Parathyroid adenoma (tissue), 2 donors: ENCODE measurements at regions not wholly inside any gene's neighbourhood (a gene's known extent, or its start where the extent isn't known, plus 50 kb on each side); places are given as distances from the start of the nearest gene placed in this dataset.

Source experiments
- H2AFZ ChIP-seq: fragments of 300-600 bp; sonication (generic); one replicate; pipeline ENCODE4 v1.7.0; 2017; ENCODE audit warnings: antibody characterized with exemption, mild to moderate bottlenecking
- H3K27ac ChIP-seq: fragments of 300-600 bp; sonication (generic); one replicate; pipeline ENCODE4 v1.7.0; 2017
- H3K27me3 ChIP-seq: fragments of 300-600 bp; sonication (generic); one replicate; pipeline ENCODE4 v1.7.0; 2017; ENCODE audit warnings: low read length; ENCODE audit not compliant: control insufficient read depth, insufficient read depth
- H3K36me3 ChIP-seq: fragments of 300-600 bp; sonication (generic); one replicate; pipeline ENCODE4 v1.7.0; 2017; ENCODE audit warnings: low read length; ENCODE audit not compliant: control insufficient read depth, insufficient read depth
- H3K4me1 ChIP-seq: fragments of 300-600 bp; sonication (generic); one replicate; pipeline ENCODE4 v1.7.0; 2017; ENCODE audit warnings: control low read depth
- H3K4me2 ChIP-seq: fragments of 300-600 bp; sonication (generic); one replicate; pipeline ENCODE4 v1.7.0; 2017; ENCODE audit warnings: low read length
- H3K4me3 ChIP-seq: fragments of 300-600 bp; sonication (generic); one replicate; pipeline ENCODE4 v1.7.0; 2017; ENCODE audit warnings: low read depth, low read length
- H3K79me2 ChIP-seq: fragments of 300-600 bp; sonication (generic); one replicate; pipeline ENCODE4 v1.7.0; 2017; ENCODE audit warnings: control low read depth
- H3K9ac ChIP-seq: fragments of 300-600 bp; sonication (generic); one replicate; pipeline ENCODE4 v1.7.0; 2017; ENCODE audit warnings: mild to moderate bottlenecking
- H3K9me3 ChIP-seq: fragments of 300-600 bp; sonication (generic); one replicate; pipeline ENCODE4 v1.7.0; 2017; ENCODE audit warnings: low read length; ENCODE audit not compliant: control insufficient read depth
- TF ChIP-seq, protein P1 (sequence below): fragments of 300-600 bp; sonication (generic); IDR thresholded peaks from one replicate; pipeline ENCODE4 v1.7.0; 2017; ENCODE audit warnings: antibody characterized with exemption, mild to moderate bottlenecking
- donor health status: primary hyperparathyroidism.

DNA sequence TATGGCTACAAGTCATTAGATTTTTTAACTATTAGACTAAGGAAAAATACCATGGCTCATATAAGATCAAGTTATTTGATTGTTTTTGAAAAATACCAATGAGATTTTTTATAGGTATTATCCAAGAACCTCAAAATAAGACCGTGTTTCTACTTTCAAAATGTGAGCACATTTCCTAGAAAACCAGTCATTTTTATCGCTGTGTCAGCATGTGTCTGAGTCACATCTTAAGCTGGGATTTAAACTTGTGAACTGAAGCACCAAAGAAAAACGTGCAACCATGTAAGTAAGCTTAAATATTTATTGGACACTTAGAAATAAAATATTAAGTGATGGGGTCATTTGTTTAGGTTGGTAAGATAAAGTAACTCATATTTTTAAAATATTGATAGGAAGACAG, 1676.0 kb upstream of the NUDT12 start:
- no peak overlapping the region for H3K4me2 ChIP-seq
- no peaks in the 10 kb centered on the region for H3K79me2 ChIP-seq
- H3K4me3 ChIP-seq, result no peak overlapping the region
- H3K9ac ChIP-seq, result no peak overlapping the region
- TF ChIP-seq, protein P1, sequence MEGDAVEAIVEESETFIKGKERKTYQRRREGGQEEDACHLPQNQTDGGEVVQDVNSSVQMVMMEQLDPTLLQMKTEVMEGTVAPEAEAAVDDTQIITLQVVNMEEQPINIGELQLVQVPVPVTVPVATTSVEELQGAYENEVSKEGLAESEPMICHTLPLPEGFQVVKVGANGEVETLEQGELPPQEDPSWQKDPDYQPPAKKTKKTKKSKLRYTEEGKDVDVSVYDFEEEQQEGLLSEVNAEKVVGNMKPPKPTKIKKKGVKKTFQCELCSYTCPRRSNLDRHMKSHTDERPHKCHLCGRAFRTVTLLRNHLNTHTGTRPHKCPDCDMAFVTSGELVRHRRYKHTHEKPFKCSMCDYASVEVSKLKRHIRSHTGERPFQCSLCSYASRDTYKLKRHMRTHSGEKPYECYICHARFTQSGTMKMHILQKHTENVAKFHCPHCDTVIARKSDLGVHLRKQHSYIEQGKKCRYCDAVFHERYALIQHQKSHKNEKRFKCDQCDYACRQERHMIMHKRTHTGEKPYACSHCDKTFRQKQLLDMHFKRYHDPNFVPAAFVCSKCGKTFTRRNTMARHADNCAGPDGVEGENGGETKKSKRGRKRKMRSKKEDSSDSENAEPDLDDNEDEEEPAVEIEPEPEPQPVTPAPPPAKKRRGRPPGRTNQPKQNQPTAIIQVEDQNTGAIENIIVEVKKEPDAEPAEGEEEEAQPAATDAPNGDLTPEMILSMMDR, result no peak
- H3K27me3 ChIP-seq, result no peaks in the 10 kb centered on the region
- no peaks in the 10 kb centered on the region for H3K4me1 ChIP-seq
- H3K9me3 ChIP-seq, result no peaks in the 10 kb centered on the region
- H3K36me3 ChIP-seq, result no peaks in the 10 kb centered on the region
- no peak overlapping the region for H2AFZ ChIP-seq
- no peak overlapping the region for H3K27ac ChIP-seq

DNA sequence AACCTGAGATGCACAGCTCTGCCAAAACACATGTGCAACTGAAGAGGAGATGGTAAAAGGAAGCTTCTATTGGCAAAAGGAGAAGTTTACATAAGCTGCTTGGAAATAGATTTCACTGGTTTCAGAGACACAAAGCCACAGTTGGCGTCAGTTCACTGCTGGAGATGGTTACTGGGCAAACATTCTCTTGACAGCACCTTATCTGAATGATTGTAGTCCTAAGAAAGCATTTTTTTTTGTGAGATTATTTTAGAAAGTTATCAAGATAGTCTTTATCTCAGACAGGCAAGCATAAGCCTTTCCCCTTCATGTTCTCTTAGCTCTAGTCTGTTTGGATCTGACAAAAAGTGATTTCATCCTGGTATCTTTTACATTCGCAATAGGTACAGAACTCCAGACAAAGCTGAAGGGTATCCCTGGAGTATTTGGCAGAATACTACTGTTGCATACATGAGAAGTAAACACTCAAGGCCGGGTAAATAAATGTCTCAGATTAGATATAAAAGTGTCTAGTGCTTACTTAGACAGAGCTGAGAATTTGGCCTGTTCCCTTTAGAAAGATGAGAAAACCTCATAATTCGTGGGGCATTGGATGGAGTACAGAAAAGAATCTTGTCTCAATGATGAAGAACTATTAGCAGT, 1668.0 kb upstream of the NUDT12 start:
- no peak overlapping the region for H3K27ac ChIP-seq
- no peaks in the 10 kb centered on the region for H3K9me3 ChIP-seq
- H3K79me2 ChIP-seq, result no peaks in the 10 kb centered on the region
- H3K27me3 ChIP-seq, result no peaks in the 10 kb centered on the region
- no peak overlapping the region for H3K9ac ChIP-seq
- H3K4me1 ChIP-seq, result no peaks in the 10 kb centered on the region
- H3K4me3 ChIP-seq, result no peak overlapping the region
- peak overlapping the region; percentile 19 for H3K4me2 ChIP-seq
- H3K36me3 ChIP-seq, result no peaks in the 10 kb centered on the region
- TF ChIP-seq, protein P1, result no peak
- H2AFZ ChIP-seq, result peak overlapping the region; percentile 63

DNA sequence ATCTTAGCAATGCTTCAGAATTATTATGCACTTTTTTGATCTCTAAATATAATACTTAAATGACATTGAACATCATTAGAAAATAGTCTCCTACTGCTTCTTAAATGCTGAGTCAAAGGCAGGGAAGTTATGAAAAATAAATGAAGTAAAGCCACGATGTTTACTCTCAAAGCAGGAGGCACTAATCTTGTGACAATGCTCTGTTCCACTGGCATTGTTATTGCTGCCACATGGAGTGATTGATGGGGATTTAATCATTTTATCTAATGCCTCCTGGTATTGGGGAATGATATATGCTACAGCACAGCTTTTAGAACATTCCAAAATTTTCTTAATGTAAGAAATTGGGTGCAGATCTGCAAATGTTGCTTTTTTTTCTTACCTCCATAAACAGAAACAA, 1655.4 kb upstream of the NUDT12 start:
- Histone ChIP-seq H3K4me1 (no peaks in the 10 kb centered on the region), H3K4me3 (no peak overlapping the region), H3K36me3 (no peaks in the 10 kb centered on the region), H3K27me3 (no peaks in the 10 kb centered on the region), H2AFZ (no peak overlapping the region), H3K9ac (no peak overlapping the region), H3K4me2 (no peak overlapping the region), H3K79me2 (no peaks in the 10 kb centered on the region), H3K27ac (no peak overlapping the region), H3K9me3 (no peaks in the 10 kb centered on the region)
- TF ChIP-seq, protein P1, result no peak

DNA sequence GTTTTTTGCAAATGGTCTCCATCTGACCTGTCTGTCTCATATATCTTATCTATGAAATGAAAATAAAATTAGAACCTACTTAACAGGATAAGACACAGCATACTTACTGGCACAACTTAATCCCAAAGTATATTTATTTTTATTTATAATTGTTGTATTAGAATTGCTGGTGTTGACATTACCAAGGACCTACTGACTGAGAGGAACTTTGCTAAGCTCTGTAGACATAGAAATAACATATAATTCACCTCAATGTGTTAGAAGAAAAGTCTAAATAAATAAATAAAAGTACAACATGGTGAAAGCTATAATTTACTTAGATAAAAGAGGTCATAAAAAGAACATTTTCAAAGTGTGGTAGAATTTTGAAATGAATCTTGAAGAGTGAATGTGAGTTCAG, 1650.5 kb upstream of the NUDT12 start:
- TF ChIP-seq, protein P1, result no peak
- Histone ChIP-seq H3K9me3 (no peaks in the 10 kb centered on the region), H3K27ac (no peak overlapping the region), H3K79me2 (no peaks in the 10 kb centered on the region), H3K36me3 (no peaks in the 10 kb centered on the region), H3K9ac (no peak overlapping the region), H3K4me2 (no peak overlapping the region), H3K4me1 (no peaks in the 10 kb centered on the region), H3K27me3 (no peaks in the 10 kb centered on the region), H3K4me3 (no peak overlapping the region), H2AFZ (no peak overlapping the region)

DNA sequence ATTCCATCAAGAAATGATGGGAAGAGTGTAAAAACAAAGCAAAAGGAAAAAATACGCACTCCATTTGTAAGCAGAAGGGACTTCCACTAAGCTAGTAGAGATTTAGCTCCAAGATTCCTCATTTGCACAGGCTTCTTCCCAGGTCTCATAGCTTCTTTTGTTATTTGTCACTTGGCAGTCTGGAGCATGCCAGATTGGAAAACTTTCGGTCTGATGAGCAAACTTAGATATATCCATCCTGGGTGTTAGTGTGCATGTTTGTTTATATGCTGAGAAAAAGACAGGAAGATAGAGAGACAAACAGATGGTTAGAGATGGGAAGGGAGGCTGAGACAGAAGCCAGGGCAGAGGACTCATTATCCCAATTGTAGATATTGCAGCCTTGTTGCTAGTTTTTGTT, 1644.5 kb upstream of the NUDT12 start:
- H3K9ac ChIP-seq, result no peak overlapping the region
- H3K4me3 ChIP-seq, result no peak overlapping the region
- H3K4me2 ChIP-seq, result no peak overlapping the region
- TF ChIP-seq, protein P1, result no peak
- H2AFZ ChIP-seq, result no peak overlapping the region
- no peaks in the 10 kb centered on the region for H3K36me3 ChIP-seq
- no peak overlapping the region for H3K27ac ChIP-seq
- no peaks in the 10 kb centered on the region for H3K79me2 ChIP-seq
- no peaks in the 10 kb centered on the region for H3K4me1 ChIP-seq
- no peaks in the 10 kb centered on the region for H3K27me3 ChIP-seq
- no peaks in the 10 kb centered on the region for H3K9me3 ChIP-seq
